Suppressor macrophage treated with lipopolysaccharide for 1 hour (primary cell): ENCODE measurements at regions not wholly inside any gene's neighbourhood (a gene's known extent, or its start where the extent isn't known, plus 50 kb on each side); places are given as distances from the start of the nearest gene placed in this dataset.

Experiments
- DNase-seq, 3 donors: peaks; one replicate each; pipeline ENCODE4 v3.0.0-alpha.2; 2020 to 2022

- DNase-seq: peak; percentile 31 to 52 (median 40)
These were observed 102.8 kb downstream of the MAF start for GRCh38 chr16:79497606-79498350.

DNA sequence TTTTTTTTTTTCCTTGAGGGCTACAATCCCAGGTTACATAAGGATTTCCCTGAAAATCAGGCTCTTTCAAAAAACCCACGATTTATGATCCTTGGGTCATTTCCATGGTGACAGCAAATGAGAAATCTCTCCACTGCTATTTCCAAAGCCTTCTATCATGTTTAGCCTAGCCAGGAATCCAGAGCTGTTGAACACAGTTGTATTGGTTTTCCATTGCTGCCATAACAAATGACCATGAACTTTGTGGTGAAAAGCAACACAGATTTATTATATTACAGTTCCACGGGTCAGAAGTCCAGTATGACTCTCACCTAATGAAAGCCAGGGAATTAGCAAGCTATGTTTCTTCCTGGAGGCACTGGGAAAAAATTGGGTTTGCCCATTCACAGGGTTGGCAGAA, 106.6 kb downstream of the MAF start:
- no peak for DNase-seq

- DNase-seq: no peak
These were observed 108.5 kb downstream of the MAF start for GRCh38 chr16:79492036-79492435.

DNA sequence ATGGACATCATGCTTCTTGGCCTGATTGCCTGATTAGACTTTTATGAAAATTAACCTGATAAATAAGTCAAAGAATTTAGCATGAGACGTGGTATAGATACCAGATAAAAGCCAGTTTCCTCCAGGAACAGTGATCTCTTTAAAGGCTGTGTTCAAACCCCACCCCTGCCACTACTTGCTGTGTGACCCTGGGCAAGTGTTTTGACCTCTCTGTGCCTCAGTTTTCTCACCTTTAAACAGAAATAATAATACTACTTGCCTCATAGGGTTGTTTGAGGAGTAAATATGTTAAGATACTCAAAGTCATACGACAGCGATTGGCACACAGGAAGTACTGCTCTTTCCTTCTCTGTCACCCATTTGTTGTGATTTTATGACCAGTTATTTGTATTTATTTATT, 115.5 kb downstream of the MAF start:
- DNase-seq: no peak

DNA sequence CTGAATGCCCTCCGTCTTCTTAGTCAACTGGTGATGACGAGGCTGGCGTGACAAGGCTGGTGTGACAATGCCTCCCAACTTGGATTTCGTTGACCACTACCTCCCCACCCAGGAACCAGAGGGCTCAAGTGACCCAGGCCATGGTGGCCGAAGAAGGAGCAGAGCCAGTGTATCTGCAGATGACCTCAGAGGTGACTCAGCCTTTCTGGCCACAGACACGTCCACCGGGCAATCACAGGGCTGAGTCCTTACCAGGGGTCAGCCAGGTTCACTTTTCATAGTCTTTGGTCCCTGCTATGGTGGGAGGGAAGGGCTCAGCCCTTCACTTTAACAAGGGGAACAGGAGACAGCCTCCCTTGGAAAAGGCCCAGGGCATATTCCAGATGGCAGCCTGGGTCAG, 116.3 kb downstream of the MAF start:
- peak; percentile 48 to 67 (median 57) for DNase-seq

DNA sequence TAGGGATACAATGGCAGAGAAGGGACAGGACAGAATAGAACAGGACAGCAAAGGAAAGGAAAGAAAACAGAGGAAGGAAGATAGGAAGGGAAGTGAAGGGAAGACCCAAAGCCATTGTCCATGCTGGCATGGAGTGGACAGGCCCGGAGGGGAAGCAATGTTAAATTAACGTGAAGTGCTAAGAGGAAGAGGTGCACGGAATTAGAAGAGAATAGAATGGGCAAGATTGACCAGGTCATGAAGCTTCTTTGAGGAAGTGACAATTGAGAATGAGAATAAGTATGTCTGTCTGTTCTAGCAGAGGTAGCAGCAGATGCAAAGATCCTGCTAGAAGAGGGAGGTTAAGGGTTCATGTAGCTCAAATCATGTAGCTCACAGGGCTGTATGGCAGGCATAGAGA, 117.2 kb downstream of the MAF start:
- no peak for DNase-seq

DNA sequence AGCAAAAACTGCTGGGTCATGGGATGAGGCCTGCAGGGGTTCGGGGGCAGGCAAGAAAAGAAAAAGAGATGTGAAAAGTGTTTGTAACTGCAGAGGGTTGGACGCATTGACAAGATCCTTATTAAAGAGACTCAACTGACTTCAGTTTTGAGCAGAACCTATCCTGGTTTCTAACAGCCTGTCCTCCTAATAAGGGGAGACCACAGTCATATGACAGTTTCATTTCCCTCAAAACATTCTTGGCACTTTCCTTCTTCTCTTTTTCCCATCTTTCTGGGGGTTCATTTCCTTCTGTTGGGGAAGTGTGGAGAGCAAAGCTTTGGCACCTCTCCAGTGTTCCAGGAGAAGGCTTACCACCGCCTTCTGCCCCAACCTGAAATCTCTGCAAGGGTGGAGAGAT, 118.5 kb downstream of the MAF start:
- peak; percentile 10 to 37 (median 27) for DNase-seq

GRCh38 chr16:79480929-79481328, 119.6 kb downstream of the MAF start:
- no peak for DNase-seq

DNA sequence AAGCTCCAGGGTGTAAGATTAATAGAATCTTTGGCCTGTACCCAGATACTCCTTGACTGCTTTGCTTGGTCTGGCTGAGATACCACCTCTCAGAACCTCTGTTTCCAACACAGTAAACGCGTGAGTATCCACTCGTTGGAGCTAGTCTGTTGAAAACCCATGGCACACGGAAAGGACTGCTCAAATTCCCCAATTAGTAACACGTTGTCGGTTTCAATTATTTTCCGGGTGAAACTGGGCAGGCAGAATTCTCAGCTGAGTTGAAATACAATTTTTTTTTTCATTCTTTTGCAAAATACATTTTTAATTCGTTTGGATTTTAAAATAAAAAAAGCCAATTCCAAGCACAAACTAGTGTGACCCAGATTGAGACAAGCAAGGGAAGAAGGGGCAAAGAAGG, 120.5 kb downstream of the MAF start:
- DNase-seq: no peak

DNA sequence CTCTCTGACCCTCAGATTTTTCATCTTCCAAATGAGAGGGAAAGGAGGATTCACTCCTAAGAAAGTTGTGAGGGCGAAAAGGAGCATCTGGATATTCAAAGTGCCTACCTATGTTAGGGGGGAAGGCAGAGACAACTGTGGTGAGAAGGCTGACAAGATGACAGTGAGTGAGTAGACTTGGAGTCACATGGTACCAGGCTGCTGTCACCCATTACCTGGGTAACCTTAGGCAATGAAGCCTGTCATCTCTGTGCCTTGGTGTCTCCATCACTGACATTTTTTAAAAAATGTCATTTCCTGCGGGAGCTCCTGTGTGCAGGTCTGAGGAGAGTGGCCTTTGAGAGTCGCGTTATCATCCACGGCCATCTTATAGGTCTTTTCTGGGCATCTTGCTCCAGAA, 124.0 kb downstream of the MAF start:
- DNase-seq: no peak

DNA sequence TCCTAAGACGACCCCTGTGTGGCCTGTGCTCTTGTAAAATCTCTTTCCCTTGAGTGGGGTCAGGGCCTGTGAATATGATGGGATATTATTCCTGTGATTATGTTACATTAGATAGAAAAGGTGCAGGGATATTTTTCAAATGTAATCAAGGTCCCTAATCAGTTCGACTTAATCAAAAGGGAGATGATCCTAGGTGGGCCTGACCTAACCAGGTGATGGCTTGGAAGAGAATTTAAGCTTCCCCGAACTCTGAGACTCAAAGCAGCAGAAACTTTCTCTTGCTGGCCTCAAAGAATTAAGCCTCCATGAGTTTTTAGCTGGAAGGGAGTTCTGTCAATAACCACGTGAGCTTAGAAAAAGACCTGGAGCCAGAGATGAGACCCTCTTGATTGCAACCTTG, 124.7 kb downstream of the MAF start:
- DNase-seq: no peak

GRCh38 chr16:79473456-79473855, 127.1 kb downstream of the MAF start:
- DNase-seq: no peak

- DNase-seq: peak; percentile 46 to 71 (median 65)
These were observed 128.1 kb downstream of the MAF start for GRCh38 chr16:79472426-79472825.

DNA sequence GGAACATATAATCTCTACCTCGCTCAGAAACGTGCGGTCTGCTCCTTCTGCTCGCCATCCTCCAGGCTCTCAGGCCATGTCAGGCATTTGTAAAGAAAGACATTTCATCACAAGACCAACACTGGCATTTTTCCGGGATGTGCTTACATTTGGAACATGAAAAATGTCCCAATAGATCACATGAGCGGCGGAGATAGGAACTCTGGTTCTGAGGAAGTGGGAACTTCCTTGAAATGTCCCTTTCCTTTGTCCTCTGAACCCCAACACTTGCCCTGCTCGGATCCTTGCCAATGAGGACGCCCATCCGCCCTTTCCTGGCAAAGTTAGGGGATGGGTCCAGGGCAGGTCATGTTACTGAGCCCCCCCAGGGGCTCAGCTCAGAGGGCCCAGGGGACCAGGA, 130.5 kb downstream of the MAF start:
- peak; percentile 74 to 82 (median 79) for DNase-seq

DNA sequence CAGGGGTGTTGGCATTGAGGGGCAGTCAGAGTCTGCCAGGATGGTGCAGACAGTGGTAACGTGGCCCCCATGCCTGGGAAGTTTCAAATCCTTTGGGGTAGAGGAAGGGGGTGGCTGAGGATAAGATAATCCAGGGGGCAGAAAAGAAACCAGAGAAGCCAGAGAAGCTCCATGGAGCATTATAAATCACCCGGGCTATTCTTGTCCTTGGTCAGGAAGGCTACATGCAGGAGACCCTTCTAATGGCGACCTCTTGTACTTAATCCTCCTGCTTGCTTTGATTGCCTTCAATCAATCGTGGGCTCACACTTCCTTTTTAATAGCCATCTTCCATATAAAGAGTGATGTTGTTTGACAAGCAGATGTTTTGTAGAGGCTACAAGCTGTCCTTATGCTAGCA, 131.9 kb downstream of the MAF start:
- no peak for DNase-seq

DNA sequence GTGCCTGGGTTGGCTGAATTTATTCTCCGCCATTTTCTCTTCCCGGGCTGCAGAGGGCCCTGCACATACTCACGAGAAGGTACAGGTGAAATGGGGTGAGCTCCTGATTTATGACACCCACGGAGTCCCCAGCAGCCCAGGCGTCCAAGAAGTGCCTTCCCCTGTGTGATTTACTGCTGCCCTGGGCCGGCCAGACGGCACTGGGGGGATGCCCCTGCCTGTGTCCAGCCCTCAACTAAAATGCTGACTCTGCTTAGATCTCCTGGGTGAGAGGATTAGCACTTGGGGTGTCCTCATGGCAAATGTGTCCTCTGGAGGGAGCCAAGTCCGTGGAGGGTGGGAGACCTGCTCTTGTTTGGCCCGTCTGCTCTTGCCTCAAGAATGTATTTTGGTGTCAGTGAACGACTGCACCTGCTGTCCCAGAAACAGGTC, 132.4 kb downstream of the MAF start:
- DNase-seq: no peak

DNA sequence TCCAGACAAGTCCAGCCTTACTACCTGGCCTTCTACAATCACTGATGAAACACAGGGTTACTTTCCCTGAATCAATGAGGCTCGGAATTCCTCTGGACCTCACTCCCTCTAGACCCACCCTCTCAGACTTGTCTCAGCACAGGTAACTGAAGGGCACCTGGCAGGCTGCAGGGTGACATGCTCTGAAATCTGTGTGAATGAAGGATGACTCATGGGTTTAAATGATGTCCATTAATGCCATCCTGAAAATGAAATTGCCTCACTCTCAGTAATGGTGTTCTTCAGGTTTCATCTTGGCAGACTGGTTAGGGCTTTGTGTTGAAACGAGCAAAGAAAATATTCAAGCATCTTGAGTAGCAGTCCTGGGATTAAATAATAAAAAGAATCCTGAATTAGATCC, 134.4 kb downstream of the MAF start:
- DNase-seq: no peak

DNA sequence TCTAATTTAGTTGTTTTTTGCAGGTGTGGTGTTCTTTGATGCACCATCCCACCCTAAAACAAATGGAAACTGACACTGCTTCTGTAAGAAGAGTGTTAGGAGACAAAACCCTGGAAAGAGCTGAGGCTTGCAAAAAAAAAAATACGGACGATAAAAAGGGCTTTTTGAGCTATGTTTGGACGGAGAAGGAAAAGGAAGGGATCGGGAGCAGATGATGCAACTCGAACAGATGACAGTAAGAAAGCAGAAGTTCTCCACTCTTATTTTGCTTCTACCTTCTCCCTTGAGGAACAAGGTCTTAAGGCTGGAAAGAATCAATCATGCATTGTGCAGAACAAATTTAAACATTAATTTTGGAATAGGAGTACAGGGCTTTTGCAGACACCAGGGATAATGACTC, 136.7 kb downstream of the MAF start:
- DNase-seq: peak; percentile 39 to 61 (median 49)

DNA sequence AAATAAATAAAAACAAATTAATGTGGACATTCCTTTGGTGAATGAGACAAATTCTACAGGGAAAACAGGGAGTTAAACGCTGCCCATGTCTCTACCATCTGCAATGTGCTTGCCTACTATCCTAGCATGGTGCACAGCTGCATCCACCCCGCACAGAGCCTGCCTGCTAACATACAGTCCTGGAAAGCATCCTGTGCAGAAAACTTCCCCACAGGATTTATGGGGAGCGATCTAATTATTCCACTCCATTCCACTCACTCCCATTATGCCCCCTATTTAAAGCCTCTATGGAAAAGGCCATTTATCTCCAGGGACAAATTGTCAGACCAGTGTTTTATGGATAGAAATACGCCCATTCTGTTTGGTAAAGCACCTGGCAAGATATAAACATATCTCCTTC, 144.5 kb downstream of the MAF start:
- DNase-seq: no peak

- no peak for DNase-seq
These were observed 147.9 kb downstream of the MAF start for GRCh38 chr16:79452671-79453070.

DNA sequence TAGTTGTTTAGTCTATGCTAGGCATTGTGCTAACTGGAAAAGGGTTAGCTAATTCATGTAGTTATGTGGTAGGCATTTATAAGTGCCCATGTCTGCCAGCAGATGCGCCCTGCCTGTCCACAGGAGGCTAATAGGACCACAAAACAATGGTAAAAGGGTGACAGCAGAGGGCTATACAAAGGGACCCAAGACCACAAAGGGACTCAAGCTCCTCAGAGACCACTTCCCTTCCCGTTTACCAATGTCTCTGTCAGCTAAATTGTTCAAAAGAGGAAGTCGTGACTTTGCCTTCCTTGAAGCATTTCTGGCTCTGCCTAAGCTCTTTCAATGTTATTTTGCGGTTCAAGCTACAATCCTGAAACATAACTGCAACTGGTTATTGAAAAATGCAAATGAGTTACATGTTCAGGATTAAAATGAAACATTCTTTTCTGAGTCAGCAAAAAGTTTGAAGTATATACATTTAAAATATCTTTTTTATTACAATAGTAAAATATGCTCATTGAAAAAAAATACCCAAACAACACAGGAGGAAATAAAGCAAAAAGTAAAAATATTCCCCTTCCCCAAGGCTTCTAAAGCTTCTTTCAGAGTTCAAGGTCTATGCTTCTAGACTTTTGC, 149.2 kb downstream of the MAF start:
- peak; percentile 69 to 90 (median 85) for DNase-seq

DNA sequence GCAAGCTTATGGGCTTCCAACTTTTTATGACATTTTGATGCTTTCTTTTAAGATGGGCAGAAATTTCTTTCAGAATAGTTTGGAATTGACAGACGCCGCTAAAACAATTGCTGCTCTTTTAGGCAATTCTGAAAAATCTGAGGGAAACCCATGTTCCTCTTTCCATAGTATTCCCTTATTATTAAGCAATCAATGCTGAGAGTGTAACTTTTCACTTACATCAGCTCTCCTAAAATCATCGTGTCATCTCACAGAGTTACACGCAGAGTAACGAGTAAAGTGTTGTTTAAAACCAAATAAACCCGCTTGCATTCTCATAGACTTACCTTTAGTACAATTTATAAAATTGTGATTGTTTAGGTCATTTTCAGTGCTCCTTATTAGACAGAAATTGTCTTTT, 150.6 kb downstream of the MAF start:
- DNase-seq: peak; percentile 70 to 93 (median 92)

GRCh38 chr16:79449067-79449769, 151.3 kb downstream of the MAF start:
- DNase-seq: no peak

GRCh38 chr16:79444572-79444971, 156.0 kb downstream of the MAF start:
- DNase-seq: peak in 1 of 3 donors; percentile 20
